Mucosa of descending colon (tissue), 3 donors: ENCODE measurements at regions not wholly inside any gene's neighbourhood (a gene's known extent, or its start where the extent isn't known, plus 50 kb on each side); places are given as distances from the start of the nearest gene placed in this dataset.

Experiments
- ATAC-seq: fragments of 200-7000 bp; cut with Tn5 transposase; one replicate; pipeline ENCODE4 v1.9.1; 2020; ENCODE audit warnings: mild to moderate bottlenecking, moderate library complexity
- DNase-seq, 3 donors: peaks; one replicate each; pipeline ENCODE4 v3.0.0-alpha.2; 2020
- H3K36me3 ChIP-seq: fragments of 200-600 bp; one replicate; pipeline ENCODE4 v1.8.0; 2021; ENCODE audit warnings: low read depth, mild to moderate bottlenecking
- H3K4me1 ChIP-seq: fragments of 200-600 bp; one replicate; pipeline ENCODE4 v1.8.0; 2021; ENCODE audit warnings: low read depth, mild to moderate bottlenecking
- H3K4me3 ChIP-seq: fragments of 200-600 bp; one replicate; pipeline ENCODE4 v1.8.0; 2021; ENCODE audit warnings: mild to moderate bottlenecking
- H3K9me3 ChIP-seq: fragments of 200-600 bp; one replicate; pipeline ENCODE4 v1.8.0; 2021; ENCODE audit warnings: mild to moderate bottlenecking
- CTCF ChIP-seq: fragments of 200-600 bp; IDR thresholded peaks from one replicate; pipeline ENCODE4 v1.8.0; 2022; ENCODE audit warnings: antibody characterized with exemption, mild to moderate bottlenecking
- intact Hi-C, 2 donors: fragments of 100-400 bp; cut with DNase I in 1 of 2; cut with micrococcal nuclease in 1 of 2; formaldehyde crosslinking; loops; one replicate each; pipeline versions ENCODE4 v1.11.0 to v1.11.1; 2022; cut with DNase I, micrococcal nuclease
- donor health status: DM: no; HTN: no; CAD: no; lungs with moderate emphysema.
- donor health status: DM: no; HTN: no; CAD: no.
- donor health status: DM: no; HTN: yes; CAD: no.

GRCh38 chr20:53718142-53719021, 124.7 kb upstream of the ZNF217 start:
- H3K4me3 ChIP-seq, result no peak overlapping the region
- no peaks in the 10 kb centered on the region for H3K4me1 ChIP-seq
- DNase-seq, result no peak
- intact Hi-C loops, result no loop called here
- TF ChIP-seq CTCF, result no peak
- ATAC-seq, result no peak
- no peaks in the 10 kb centered on the region for H3K36me3 ChIP-seq
- H3K9me3 ChIP-seq, result no peaks in the 10 kb centered on the region

GRCh38 chr20:53716395-53716794, 122.8 kb upstream of the ZNF217 start:
- ATAC-seq (no peak), DNase-seq (no peak)
- Histone ChIP-seq H3K4me3 (no peak overlapping the region), H3K9me3 (no peaks in the 10 kb centered on the region), H3K4me1 (no peaks in the 10 kb centered on the region), H3K36me3 (no peaks in the 10 kb centered on the region)
- TF ChIP-seq CTCF, result no peak
- intact Hi-C loops, result no loop called here

- no peaks in the 10 kb centered on the region for H3K4me1 ChIP-seq
- no peak for TF ChIP-seq CTCF
- no peak for ATAC-seq
- no peaks in the 10 kb centered on the region for H3K9me3 ChIP-seq
- DNase-seq, result no peak
- intact Hi-C loops, result no loop called here
- H3K36me3 ChIP-seq, result no peaks in the 10 kb centered on the region
- no peak overlapping the region for H3K4me3 ChIP-seq
Measured at GRCh38 chr20:53714524-53714923, 120.9 kb upstream of the ZNF217 start.

- H3K9me3 ChIP-seq, result no peaks in the 10 kb centered on the region
- ATAC-seq (no peak), DNase-seq (no peak)
- no peak for TF ChIP-seq CTCF
- no peaks in the 10 kb centered on the region for H3K4me1 ChIP-seq
- no peak overlapping the region for H3K4me3 ChIP-seq
- no peaks in the 10 kb centered on the region for H3K36me3 ChIP-seq
- intact Hi-C loops, result no loop called here
Measured at GRCh38 chr20:53713328-53714056, 119.9 kb upstream of the ZNF217 start.

GRCh38 chr20:53712212-53712977, 118.8 kb upstream of the ZNF217 start:
- intact Hi-C loops, result no loop called here
- Histone ChIP-seq H3K4me3 (no peak overlapping the region), H3K36me3 (no peaks in the 10 kb centered on the region), H3K4me1 (peaks cover 3% of the 10 kb centered on the region), H3K9me3 (no peaks in the 10 kb centered on the region)
- ATAC-seq (no peak), DNase-seq (no peak)
- no peak for TF ChIP-seq CTCF
